ENCODE measurements at regions not wholly inside any gene's neighbourhood (a gene's known extent, or its start where the extent isn't known, plus 50 kb on each side); places are given as distances from the start of the nearest gene placed in this dataset.

- ChIA-PET POLR2A (no interaction called here), CTCF (interaction anchor here (0.8 kb wide), 1 partner anchor 10 kb away, joined by 3 read pairs; no protein-coding TSS in a partner anchor)
- no peak for DNase-seq (ENCODE audit: extremely low spot score)
- no peak for TF ChIP-seq CTCF (IDR thresholded peaks at IDR 0.05; ENCODE audit: control extremely low read depth, extremely low read depth, low read depth, missing control alignments)
These were observed 893.4 kb downstream of the XPNPEP1 start for GRCh38 chr10:109029870-109030269.

- CTCF ChIA-PET: interaction anchor here (0.9 to 1.4 kb wide), 2 partner anchors 22 to 175 kb away, joined by 3 to 4 read pairs; no protein-coding TSS in a partner anchor
- no peak for TF ChIP-seq CTCF (IDR thresholded peaks at IDR 0.05; ENCODE audit: control extremely low read depth, extremely low read depth, low read depth, missing control alignments)
- DNase-seq (ENCODE audit: extremely low spot score): no peak
- POLR2A ChIA-PET: no interaction called here
These were observed 895.7 kb downstream of the XPNPEP1 start for GRCh38 chr10:109027534-109028185.

- CTCF ChIA-PET: no interaction called here
- POLR2A ChIA-PET: no interaction called here
- TF ChIP-seq CTCF (IDR thresholded peaks at IDR 0.05; ENCODE audit: control extremely low read depth, extremely low read depth, low read depth, missing control alignments): no peak
- no peak for DNase-seq (ENCODE audit: extremely low spot score)
These were observed 898.1 kb downstream of the XPNPEP1 start for GRCh38 chr10:109025172-109025571.

GRCh38 chr10:109022417-109023049 lies 900.8 kb downstream of the XPNPEP1 start:
- no peak for TF ChIP-seq CTCF (IDR thresholded peaks at IDR 0.05; ENCODE audit: control extremely low read depth, extremely low read depth, low read depth, missing control alignments)
- ChIA-PET CTCF (interaction anchor here (1.1 kb wide), 1 partner anchor 23 kb away, joined by 3 read pairs; no protein-coding TSS in a partner anchor), POLR2A (no interaction called here)
- no peak for DNase-seq (ENCODE audit: extremely low spot score)

GRCh38 chr10:109019001-109019424 lies 904.3 kb downstream of the XPNPEP1 start:
- no peak for DNase-seq (ENCODE audit: extremely low spot score)
- ChIA-PET POLR2A (no interaction called here), CTCF (no interaction called here)
- peak; percentile 10 for TF ChIP-seq CTCF (IDR thresholded peaks at IDR 0.05; ENCODE audit: control extremely low read depth, extremely low read depth, low read depth, missing control alignments)

GRCh38 chr10:109007514-109007913 lies 915.8 kb downstream of the XPNPEP1 start:
- POLR2A ChIA-PET: no interaction called here
- TF ChIP-seq CTCF (IDR thresholded peaks at IDR 0.05; ENCODE audit: control extremely low read depth, extremely low read depth, low read depth, missing control alignments): no peak
- CTCF ChIA-PET: interaction anchor here (1.3 kb wide), 1 partner anchor 13 kb away, joined by 4 read pairs; no protein-coding TSS in a partner anchor
- no peak for DNase-seq (ENCODE audit: extremely low spot score)

All from GM10248 (cell line).